Lung (tissue), 11 donors: ENCODE measurements at regions not wholly inside any gene's neighbourhood (a gene's known extent, or its start where the extent isn't known, plus 50 kb on each side); places are given as distances from the start of the nearest gene placed in this dataset.

ENCODE experiments used
- ATAC-seq: fragments of 200-7000 bp; cut with Tn5 transposase; one replicate; pipeline ENCODE4 v1.9.1; 2020; ENCODE audit warnings: moderate number of reproducible peaks; ENCODE audit not compliant: insufficient read depth, low FRiP score
- DNase-seq, 3 donors: peaks; one replicate each; pipeline ENCODE4 v3.0.0-alpha.2; 2013 to 2017
- H3K27ac ChIP-seq, 2 donors: one replicate each; pipeline ENCODE4 v1.5.1; 2013; ENCODE audit warnings: mild to moderate bottlenecking in 2 of 2, moderate library complexity in 2 of 2, control low read depth in 1 of 2, inconsistent platforms in 1 of 2, low read depth in 1 of 2, low read length in 1 of 2
- H3K27me3 ChIP-seq, 3 donors: one replicate each; pipeline ENCODE4 v1.5.1; 2013; ENCODE audit warnings: low read length in 2 of 3; ENCODE audit not compliant: control insufficient read depth in 3 of 3, insufficient read depth in 3 of 3
- H3K36me3 ChIP-seq, 4 donors: one replicate each; pipeline ENCODE4 v1.5.1; 2013; ENCODE audit warnings: low read length in 4 of 4, mild to moderate bottlenecking in 1 of 4, moderate library complexity in 1 of 4; ENCODE audit not compliant: control insufficient read depth in 4 of 4, insufficient read depth in 4 of 4
- H3K4me1 ChIP-seq, 5 donors: one replicate each; pipeline ENCODE4 v1.5.1; 2013; ENCODE audit warnings: low read length in 5 of 5, mild to moderate bottlenecking in 2 of 5, moderate library complexity in 1 of 5; ENCODE audit not compliant: control insufficient read depth in 5 of 5, insufficient read depth in 5 of 5
- H3K4me3 ChIP-seq: one replicate; pipeline ENCODE4 v1.5.1; 2013; ENCODE audit warnings: mild to moderate bottlenecking, control low read depth, moderate library complexity
- H3K9ac ChIP-seq, 2 donors: one replicate each; pipeline ENCODE4 v1.5.1; 2013; ENCODE audit warnings: low read length in 2 of 2, control low read depth in 1 of 2; ENCODE audit not compliant: insufficient read depth in 1 of 2
- H3K9me3 ChIP-seq, 4 donors: one replicate each; pipeline ENCODE4 v1.5.1; 2013; ENCODE audit warnings: low read length in 3 of 4, mild to moderate bottlenecking in 1 of 4, moderate library complexity in 1 of 4; ENCODE audit not compliant: control insufficient read depth in 4 of 4, insufficient read depth in 3 of 4
- WGBS, 2 donors: extraction: QIAGEN DNeasy Blood & Tissue Kit; methylation state at CpG; one replicate each; pipeline ENCODE4 v1.1.7; 2013; 5-methylcytosine and 5-hydroxymethylcytosine counted together
- TF ChIP-seq, protein P1 (sequence below): IDR thresholded peaks from 2 replicates; pipeline ENCODE4 v1.5.1; 2012; ENCODE audit warnings: mild to moderate bottlenecking; ENCODE audit errors: control extremely low read depth, extremely low read depth
- donor health status: control.
- donor health status: control.
- donor health status: Bipolar disorder and iron deficiency.
- donor health status: healthy.
- donor health status: DM: yes; HTN: yes; CAD: no.

DNA sequence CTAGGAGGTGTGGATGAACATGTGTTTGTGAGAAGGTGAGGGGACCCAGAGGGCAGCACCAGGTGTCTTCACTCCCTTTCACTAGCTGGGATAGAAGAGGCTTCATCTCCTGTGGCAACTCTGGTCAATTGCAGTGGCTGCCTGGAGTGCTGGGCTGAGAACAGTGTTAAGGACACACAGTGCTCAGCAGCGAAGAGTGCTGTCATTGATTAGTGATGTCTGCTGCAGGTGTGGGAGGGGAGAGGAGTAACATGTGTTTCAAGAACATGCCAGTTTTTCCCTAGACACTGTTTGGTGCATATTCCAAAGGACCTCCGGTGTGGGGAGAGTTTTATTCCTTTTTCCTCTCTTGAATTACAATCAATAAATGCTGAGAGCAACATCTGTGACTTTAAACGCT, 95.9 kb upstream of the CXCR4 start:
- DNase-seq, result no peak
- no peak for ATAC-seq
- H3K36me3 ChIP-seq, result no peaks in the 10 kb centered on the region
- TF ChIP-seq, protein P1, sequence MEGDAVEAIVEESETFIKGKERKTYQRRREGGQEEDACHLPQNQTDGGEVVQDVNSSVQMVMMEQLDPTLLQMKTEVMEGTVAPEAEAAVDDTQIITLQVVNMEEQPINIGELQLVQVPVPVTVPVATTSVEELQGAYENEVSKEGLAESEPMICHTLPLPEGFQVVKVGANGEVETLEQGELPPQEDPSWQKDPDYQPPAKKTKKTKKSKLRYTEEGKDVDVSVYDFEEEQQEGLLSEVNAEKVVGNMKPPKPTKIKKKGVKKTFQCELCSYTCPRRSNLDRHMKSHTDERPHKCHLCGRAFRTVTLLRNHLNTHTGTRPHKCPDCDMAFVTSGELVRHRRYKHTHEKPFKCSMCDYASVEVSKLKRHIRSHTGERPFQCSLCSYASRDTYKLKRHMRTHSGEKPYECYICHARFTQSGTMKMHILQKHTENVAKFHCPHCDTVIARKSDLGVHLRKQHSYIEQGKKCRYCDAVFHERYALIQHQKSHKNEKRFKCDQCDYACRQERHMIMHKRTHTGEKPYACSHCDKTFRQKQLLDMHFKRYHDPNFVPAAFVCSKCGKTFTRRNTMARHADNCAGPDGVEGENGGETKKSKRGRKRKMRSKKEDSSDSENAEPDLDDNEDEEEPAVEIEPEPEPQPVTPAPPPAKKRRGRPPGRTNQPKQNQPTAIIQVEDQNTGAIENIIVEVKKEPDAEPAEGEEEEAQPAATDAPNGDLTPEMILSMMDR, result no peak
- peaks cover 0 to 8% (median 0%) of the 10 kb centered on the region in 4 donors for H3K9me3 ChIP-seq
- no peak overlapping the region for H3K27ac ChIP-seq
- peaks cover 0 to 4% (median 2%) of the 10 kb centered on the region in 5 donors for H3K4me1 ChIP-seq
- peaks cover 0 to 40% (median 3%) of the 10 kb centered on the region in 3 donors for H3K27me3 ChIP-seq
- no peak overlapping the region for H3K4me3 ChIP-seq
- H3K9ac ChIP-seq, result no peak overlapping the region
- WGBS, 2 donors, result 59 to 61% methylated on average over 3 of the region's 3 CpGs

DNA sequence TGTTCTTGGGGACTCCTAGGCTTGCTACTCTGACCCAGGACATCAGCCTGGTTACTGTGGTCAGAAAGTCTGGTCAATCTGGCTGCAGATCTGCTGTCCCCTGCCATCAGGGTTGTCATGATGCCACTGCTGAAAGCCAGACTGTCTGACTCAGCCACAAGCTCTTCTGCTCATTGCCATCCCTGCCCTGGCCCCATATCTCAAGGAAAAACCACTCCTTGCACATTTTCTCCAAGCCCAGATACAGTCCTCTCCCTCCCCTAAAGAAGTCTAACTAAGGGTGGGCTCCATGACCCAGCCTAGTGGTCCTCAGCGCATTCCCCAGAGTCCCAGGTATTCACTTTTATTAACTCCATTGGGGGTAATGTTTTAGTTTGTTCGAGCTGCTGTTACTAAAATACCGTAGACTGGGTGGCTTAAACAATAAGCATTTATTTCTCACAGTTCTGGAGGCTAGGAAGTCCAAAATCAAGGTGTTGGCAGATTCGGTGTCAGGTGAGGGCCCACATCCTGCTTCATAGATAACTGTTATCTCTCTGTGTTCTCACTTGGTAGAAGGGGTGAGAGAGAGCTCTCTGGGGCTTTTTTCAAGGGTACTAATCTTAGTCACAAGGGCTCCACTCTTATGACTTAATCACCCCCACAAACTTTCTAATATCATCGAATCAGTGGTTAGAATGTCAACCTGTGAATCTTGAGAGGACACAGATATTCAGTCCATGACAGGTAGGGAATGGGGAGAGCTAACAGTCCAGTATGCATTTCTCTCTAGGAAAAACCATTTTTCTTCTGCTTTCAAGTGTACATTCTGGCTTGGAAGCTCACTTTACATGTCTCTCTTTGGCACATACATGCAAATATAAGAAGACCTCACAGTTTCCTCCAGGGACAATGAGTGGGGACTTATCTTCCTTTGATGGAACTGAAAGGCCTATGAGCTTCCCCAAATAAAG, 94.8 kb upstream of the CXCR4 start:
- peaks cover 0 to 35% (median 0%) of the 10 kb centered on the region in 3 donors for H3K27me3 ChIP-seq

GRCh38 chr2:136211701-136212100, 93.8 kb upstream of the CXCR4 start:
- DNase-seq (no peak), ATAC-seq (no peak)
- H3K36me3 ChIP-seq, result no peaks in the 10 kb centered on the region
- H3K9ac ChIP-seq, result no peak overlapping the region
- H3K27ac ChIP-seq, result no peak overlapping the region
- peaks cover 0 to 4% (median 2%) of the 10 kb centered on the region in 5 donors for H3K4me1 ChIP-seq
- H3K27me3 ChIP-seq, result peaks cover 0 to 34% (median 0%) of the 10 kb centered on the region in 3 donors
- TF ChIP-seq, protein P1, result no peak
- peaks cover 0 to 8% (median 0%) of the 10 kb centered on the region in 4 donors for H3K9me3 ChIP-seq
- H3K4me3 ChIP-seq, result no peak overlapping the region

More for the DNA sequence above, 94.8 kb upstream of the CXCR4 start:
- WGBS, 2 donors, result 58 to 63% methylated on average over 5 of the region's 5 CpGs
- no peak for ATAC-seq
- no peak for DNase-seq
- H3K27ac ChIP-seq, result no peak overlapping the region
- peaks cover 0 to 4% (median 2%) of the 10 kb centered on the region in 5 donors for H3K4me1 ChIP-seq
- no peak overlapping the region for H3K4me3 ChIP-seq
- no peaks in the 10 kb centered on the region for H3K36me3 ChIP-seq
- TF ChIP-seq, protein P1, result no peak
- H3K9ac ChIP-seq, result no peak overlapping the region
- H3K9me3 ChIP-seq, result peaks cover 0 to 8% (median 0%) of the 10 kb centered on the region in 4 donors
